SJSA1 (cell line): ENCODE measurements at regions not wholly inside any gene's neighbourhood (a gene's known extent, or its start where the extent isn't known, plus 50 kb on each side); places are given as distances from the start of the nearest gene placed in this dataset.
"Not testable (repeated sequence)": the region's sequence is repeated elsewhere in the genome, so short reads cannot be mapped to it uniquely, and the experiment has no call there.

Experiments used
- DNase-seq, 2 experiments: peaks; one replicate each; pipeline ENCODE4 v3.0.0-alpha.2; 2015 to 2020; ENCODE audit warnings: low spot score in 2 of 2, low read depth in 1 of 2
- H3K27ac ChIP-seq: fragments of 250-450 bp; sonication (Bioruptor Pico); 2 replicates; pipeline ENCODE4 v1.5.1; 2020; ENCODE audit warnings: mild to moderate bottlenecking, moderate library complexity
- H3K27me3 ChIP-seq: fragments of 250-450 bp; sonication (Bioruptor Pico); replicated peaks from 2 replicates; pipeline ENCODE4 v1.5.1; 2020; ENCODE audit warnings: mild to moderate bottlenecking, moderate library complexity
- H3K36me3 ChIP-seq: fragments of 250-450 bp; sonication (Bioruptor Pico); 2 replicates; pipeline ENCODE4 v1.5.1; 2020; ENCODE audit warnings: mild to moderate bottlenecking
- H3K4me1 ChIP-seq: fragments of 250-450 bp; sonication (Bioruptor Pico); replicated peaks from 2 replicates; pipeline ENCODE4 v1.6.1; 2021; ENCODE audit warnings: mild to moderate bottlenecking
- H3K4me3 ChIP-seq: fragments of 250-450 bp; sonication (Bioruptor Pico); 2 replicates; pipeline ENCODE4 v1.5.1; 2020; ENCODE audit warnings: mild to moderate bottlenecking
- H3K9me3 ChIP-seq: fragments of 250-450 bp; sonication (Bioruptor Pico); replicated peaks from 2 replicates; pipeline ENCODE4 v1.5.1; 2020; ENCODE audit warnings: mild to moderate bottlenecking

DNA sequence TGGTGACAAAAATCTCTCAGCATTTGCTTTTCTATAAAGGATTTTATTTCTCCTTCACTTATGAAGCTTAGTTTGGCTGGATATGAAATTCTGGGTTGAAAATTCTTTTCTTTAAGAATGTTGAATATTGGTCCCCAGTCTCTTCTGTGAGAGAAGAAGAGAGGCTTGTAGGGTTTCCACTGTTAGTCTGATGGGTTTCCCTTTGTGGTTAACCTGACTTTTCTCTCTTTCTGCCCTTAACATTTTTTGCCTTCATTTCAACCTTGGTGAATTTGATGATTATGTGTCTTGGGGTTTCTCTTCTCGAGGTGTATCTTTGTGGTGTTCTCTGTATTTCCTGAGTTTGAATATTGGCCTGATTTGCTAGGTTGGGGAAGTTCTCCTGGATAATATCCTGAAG, 116.9 kb upstream of the ZEB2 start:
- H3K9me3 ChIP-seq, H3K27ac ChIP-seq, DNase-seq: not testable (repeated sequence)

DNA sequence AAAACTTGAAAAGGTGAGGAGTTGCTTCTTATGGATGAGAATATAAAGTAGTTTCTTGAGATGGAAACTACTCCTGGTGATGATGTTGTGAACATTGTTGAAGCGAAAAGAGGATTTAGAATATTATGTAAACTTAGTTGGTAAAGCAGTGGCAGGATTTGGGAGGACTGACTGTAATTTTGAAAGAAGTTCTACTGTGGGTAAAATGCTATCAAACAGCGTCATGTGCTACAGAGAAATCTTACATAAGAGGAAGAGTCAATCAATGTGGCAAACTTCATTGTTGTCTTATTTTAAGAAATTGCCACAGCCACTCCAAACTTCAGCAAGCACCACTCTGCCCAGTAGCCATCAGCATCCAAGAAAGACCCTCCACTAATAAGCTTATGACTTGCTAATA, 112.9 kb upstream of the ZEB2 start:
- Histone ChIP-seq H3K4me3 (no peak overlapping the region), H3K27me3 (no peaks in the 10 kb centered on the region), H3K36me3 (no peaks in the 10 kb centered on the region), H3K9me3 (no peaks in the 10 kb centered on the region), H3K27ac (no peak overlapping the region), H3K4me1 (no peaks in the 10 kb centered on the region)
- DNase-seq = no peak

More for the DNA sequence above, 116.9 kb upstream of the ZEB2 start:
- H3K4me1 ChIP-seq, H3K27me3 ChIP-seq, H3K4me3 ChIP-seq, H3K36me3 ChIP-seq: not testable (repeated sequence)

DNA sequence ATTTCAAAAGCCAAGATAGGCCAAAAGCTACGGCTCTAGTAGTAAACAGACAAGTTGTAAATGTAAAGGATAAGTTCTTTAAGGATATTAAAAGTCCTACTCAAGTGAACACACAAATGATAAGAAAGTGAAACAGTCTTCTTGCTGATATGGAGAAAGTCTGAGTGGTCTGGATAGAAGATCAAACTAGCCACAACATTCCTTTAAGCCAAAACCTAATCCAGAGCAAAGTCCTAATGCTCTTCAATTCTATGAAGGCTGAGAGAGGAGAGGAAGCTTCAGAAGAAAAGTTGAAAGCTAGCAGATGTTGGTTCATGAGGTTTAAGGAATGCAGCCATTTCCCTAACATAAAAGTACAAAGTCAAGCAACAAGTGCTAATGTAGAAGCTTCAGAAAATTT, 111.7 kb upstream of the ZEB2 start:
- Histone ChIP-seq H3K27me3 (no peaks in the 10 kb centered on the region), H3K36me3 (no peaks in the 10 kb centered on the region), H3K9me3 (no peaks in the 10 kb centered on the region), H3K27ac (no peak overlapping the region), H3K4me1 (no peaks in the 10 kb centered on the region), H3K4me3 (no peak overlapping the region)
- DNase-seq = no peak

DNA sequence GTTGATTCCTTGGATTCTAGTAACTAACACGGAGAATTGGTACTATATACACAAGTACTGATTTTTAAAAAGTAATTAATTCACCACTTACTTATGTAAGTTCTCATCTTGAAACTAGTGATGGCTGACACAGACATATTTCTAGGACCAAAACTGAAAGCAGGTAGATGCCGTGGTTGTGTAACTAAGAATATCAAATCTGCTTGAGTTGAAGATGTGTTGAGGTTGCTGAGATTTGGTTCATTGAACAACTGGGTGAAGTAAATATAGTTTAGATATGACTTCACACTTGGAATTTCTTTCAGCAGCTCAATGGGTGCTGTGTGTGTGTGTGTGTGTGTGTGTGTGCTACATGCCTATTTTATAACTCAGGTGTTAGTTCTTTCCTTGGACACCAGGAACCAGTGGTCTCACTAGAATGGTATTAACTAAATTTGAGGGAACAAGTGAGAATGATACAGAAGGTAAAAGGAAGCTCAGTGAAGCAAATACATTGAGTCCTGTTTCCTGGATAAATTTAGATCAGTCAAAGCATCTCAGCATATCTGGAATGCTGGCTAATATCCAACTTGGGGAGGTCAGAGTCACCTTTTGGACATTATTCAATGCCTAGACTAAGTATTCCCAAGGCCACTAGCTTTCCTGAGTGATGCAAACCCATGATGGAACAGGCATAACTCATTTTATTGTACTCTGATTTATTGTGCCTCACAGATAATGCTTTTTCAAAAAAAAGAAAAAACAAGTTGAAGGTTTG, 110.7 kb upstream of the ZEB2 start:
- no peak for DNase-seq
- Histone ChIP-seq H3K27ac (no peak overlapping the region), H3K4me3 (no peak overlapping the region), H3K4me1 (no peaks in the 10 kb centered on the region), H3K27me3 (no peaks in the 10 kb centered on the region), H3K9me3 (no peaks in the 10 kb centered on the region), H3K36me3 (no peaks in the 10 kb centered on the region)

DNA sequence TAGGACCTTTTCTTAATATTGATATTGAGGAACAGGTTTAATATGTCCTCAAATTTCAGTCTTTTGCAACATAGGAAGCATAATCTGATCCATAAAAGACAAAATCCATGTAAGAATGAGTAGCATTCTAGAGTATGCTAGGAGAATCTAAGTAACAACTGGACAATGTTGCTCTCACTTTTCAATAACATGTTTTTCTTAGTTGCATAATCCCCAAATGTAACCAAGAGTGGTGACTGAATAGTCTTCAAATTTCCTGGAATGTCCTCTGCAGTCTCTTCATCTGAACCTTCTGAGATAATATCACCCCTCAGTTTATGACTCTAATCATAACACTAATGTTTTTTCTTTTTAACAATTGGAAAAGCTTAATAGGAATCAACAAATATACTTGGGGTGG, 110.0 kb upstream of the ZEB2 start:
- H3K36me3 ChIP-seq = no peaks in the 10 kb centered on the region
- DNase-seq = no peak
- H3K4me1 ChIP-seq = no peaks in the 10 kb centered on the region
- no peak overlapping the region for H3K27ac ChIP-seq
- no peak overlapping the region for H3K4me3 ChIP-seq
- H3K27me3 ChIP-seq = no peaks in the 10 kb centered on the region
- H3K9me3 ChIP-seq = no peaks in the 10 kb centered on the region

DNA sequence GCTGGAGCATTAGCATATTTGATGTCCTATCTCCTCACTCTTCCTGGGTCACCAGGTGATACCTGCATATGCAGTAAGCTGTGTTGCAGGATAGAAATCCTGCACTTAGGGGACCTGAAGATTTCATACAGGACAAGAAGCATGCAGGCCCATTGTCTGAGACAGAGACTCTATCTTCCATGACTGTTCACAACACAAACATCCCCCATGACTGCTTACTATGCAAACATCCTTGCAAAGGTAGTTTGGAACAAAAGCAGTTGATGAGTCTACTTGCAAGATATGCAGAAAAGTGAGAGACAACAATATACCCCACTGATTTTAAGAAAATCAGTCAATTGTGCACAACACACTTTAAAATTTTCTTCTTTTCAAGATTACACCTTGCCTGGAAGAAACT, 108.6 kb upstream of the ZEB2 start:
- Histone ChIP-seq H3K4me3 (no peak overlapping the region), H3K27ac (no peak overlapping the region), H3K36me3 (no peaks in the 10 kb centered on the region), H3K4me1 (no peaks in the 10 kb centered on the region), H3K9me3 (no peaks in the 10 kb centered on the region), H3K27me3 (no peaks in the 10 kb centered on the region)
- DNase-seq = no peak

DNA sequence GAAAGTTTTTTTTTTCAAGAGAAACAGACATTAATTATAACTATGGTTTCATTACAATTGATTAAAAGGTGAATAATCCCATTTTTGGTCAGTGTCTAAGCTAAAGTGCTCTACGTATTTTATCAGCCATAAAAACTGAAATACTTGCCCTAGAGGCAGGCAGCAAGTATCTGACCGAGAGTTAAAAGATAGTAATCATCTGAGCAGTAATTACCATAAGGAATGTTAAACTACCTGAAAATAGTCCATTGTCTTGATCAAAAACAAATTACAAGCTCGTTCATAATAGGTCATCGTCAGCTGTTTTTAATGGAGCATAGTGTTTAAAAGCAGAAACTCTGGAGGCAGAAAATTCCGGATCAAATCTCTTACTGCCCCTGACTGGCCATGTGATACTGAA, 105.7 kb upstream of the ZEB2 start:
- H3K27me3 ChIP-seq = no peaks in the 10 kb centered on the region; the same call in 1 of the 2 replicates
- no peak for DNase-seq
- H3K4me3 ChIP-seq = no peak overlapping the region
- H3K9me3 ChIP-seq = no peaks in the 10 kb centered on the region
- no peaks in the 10 kb centered on the region for H3K4me1 ChIP-seq
- H3K36me3 ChIP-seq = no peaks in the 10 kb centered on the region
- no peak overlapping the region for H3K27ac ChIP-seq

DNA sequence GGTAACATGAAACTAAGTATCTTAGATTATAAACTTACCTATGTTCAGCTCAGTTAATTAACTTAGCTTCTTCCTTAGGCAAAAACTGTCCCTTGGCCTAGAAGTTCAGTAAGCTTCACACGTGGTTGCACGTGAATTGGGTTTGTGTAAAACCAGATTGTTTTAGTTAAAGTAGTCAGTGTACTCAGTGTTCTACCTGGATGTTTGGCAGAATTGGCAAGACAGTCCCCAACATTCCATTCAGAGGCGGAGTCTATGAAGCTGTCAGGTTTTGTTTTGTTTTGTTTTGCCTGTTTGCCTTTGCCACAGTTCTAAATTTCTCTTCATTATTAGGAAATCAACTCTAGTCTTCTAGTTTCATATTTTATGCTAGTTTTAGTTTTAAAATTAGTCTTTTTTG, 105.3 kb upstream of the ZEB2 start:
- Histone ChIP-seq H3K4me3 (no peak overlapping the region), H3K27me3 (no peaks in the 10 kb centered on the region; the same call in 1 of the 2 replicates), H3K9me3 (no peaks in the 10 kb centered on the region), H3K36me3 (no peaks in the 10 kb centered on the region), H3K4me1 (no peaks in the 10 kb centered on the region), H3K27ac (no peak overlapping the region)
- DNase-seq = no peak

DNA sequence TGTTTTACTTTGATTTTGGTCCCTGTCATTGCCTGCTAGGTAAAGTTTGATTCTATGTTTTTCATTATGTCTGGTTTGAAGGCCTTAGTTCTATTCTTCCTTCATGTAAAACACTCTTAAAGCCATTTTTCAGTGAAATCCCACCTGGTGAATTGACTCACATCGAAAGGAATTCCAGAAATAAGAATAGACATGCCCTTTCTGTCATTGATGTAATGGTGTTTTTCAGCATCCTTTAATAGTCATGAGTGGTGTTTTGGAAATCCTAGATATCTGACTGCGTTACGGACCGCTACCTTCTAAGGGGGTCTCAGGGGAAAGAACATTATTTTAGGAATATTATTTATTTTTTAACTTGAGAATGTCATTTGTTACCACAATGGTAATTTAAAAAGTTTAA, 104.5 kb upstream of the ZEB2 start:
- H3K4me1 ChIP-seq = no peaks in the 10 kb centered on the region
- H3K27ac ChIP-seq = no peak overlapping the region
- no peaks in the 10 kb centered on the region for H3K36me3 ChIP-seq
- no peak for DNase-seq
- no peaks in the 10 kb centered on the region for H3K9me3 ChIP-seq
- no peaks in the 10 kb centered on the region; the same call in 1 of the 2 replicates for H3K27me3 ChIP-seq
- no peak overlapping the region for H3K4me3 ChIP-seq

DNA sequence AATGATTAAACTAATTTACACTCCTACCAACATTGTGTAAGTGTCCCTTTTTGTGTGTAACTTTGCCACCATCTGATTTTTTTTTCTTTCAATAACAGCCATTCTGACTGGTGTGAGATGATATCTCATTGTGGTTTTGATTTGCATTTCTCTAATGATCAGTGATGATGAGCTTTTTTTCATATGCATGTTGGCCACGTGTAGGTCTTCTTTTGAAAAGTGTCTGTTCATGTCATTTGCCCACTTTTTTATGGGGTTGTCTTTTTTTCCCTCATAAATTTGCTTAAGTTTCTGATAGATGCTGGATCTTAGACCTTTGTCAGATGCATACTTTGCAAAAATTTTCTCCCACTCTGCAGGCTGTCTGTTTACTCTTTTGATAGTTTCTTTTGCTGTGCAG, 102.5 kb upstream of the ZEB2 start:
- not testable (repeated sequence) for H3K4me3 ChIP-seq, DNase-seq, H3K36me3 ChIP-seq, H3K9me3 ChIP-seq, H3K4me1 ChIP-seq, H3K27ac ChIP-seq, H3K27me3 ChIP-seq

DNA sequence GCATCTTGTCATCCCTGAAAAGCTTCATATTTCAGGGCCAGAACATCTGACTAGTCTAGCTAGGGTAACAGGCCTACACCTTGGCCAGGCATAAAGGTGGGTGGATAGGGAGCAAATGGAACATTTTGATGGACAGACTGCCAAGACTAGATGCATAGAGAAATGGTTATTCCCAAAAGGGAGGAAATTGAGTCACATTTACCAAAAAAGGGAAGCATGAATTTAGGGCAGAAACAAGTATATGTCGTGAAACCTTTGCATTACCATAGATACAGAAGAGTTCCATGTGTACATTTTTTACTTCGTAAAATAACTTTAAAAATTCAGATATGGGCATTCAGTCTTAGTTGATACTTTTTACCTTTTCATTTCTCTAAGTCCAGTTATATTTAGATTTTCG, 101.3 kb upstream of the ZEB2 start:
- Histone ChIP-seq H3K27ac (no peak overlapping the region), H3K4me1 (no peaks in the 10 kb centered on the region), H3K9me3 (no peaks in the 10 kb centered on the region), H3K4me3 (no peak overlapping the region), H3K27me3 (no peaks in the 10 kb centered on the region; the same call in 1 of the 2 replicates), H3K36me3 (no peaks in the 10 kb centered on the region)
- DNase-seq = no peak

DNA sequence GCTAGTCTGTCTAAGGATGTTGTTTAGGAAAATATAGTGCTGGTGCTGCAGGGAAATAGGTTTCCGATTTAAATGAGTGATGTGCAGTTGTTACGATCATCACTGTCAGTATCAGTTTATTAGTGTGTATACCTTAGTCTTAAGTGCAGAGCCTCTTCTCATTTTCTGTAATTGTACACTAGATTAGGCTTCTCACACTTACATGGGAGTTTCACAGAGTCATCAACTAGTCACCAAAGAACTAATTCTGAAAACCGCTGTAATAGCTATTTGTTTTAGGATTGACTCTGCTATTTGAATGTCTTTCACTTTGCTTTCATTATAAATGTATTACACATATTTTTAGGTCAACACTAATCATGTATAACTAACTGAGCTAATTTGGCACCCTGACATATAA, 99.8 kb upstream of the ZEB2 start:
- Histone ChIP-seq H3K27me3 (no peaks in the 10 kb centered on the region; the same call in 1 of the 2 replicates), H3K27ac (no peak overlapping the region), H3K4me1 (no peaks in the 10 kb centered on the region; the same call in 1 of the 2 replicates), H3K36me3 (no peaks in the 10 kb centered on the region), H3K4me3 (no peak overlapping the region), H3K9me3 (no peaks in the 10 kb centered on the region)
- DNase-seq = no peak

DNA sequence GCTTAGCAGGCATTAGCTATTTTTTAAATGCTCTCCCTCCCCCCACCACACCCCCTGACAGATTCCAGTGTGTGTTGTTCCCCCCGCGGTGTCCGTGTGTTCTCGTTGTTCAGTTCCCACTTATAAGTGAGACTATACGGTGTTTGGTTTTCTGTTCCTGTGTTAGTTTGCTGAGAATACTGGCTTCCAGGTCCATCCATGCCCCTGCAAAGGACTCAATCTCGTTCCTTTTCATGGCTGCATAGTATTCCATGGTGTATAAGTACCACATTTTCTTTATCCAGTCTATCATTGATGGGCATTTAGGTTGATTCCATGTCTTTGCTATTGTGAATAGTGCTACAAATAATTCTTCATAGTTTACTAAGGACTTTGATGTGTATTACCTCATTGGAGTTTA, 97.3 kb upstream of the ZEB2 start:
- H3K27ac ChIP-seq, H3K4me3 ChIP-seq, H3K9me3 ChIP-seq, H3K4me1 ChIP-seq, H3K36me3 ChIP-seq, DNase-seq, H3K27me3 ChIP-seq: not testable (repeated sequence)

DNA sequence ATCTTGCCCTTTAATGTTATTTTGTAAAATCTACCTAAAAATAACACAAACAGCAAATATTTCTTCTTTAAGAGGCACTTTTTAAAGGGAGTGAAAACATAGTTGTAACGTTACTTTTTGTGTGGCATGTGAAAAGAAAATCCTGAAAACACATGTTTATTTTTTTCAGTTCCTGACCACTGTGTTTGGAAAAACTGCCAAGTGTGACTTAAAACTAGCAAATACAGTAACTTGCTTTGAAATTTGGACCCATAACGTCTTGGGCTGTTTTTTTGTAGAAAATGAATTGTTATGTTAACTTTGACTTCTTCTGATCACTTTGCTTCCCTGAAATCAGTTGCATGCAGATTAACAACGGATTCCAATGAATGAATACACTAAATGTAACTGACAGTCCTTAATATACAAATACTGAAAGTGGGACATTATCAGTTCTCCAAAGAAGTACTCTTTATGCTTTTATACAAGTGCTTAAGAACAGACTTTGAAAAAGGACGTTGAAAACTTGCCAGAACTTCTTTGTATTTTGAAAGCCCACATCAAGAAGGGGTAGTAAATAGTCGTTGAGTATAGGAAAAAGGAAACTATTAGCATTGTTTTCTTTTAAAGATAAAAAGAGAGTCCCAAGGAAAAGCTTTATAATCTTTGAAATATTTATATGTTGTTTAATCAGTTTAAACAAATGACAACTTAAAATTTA, 96.1 kb upstream of the ZEB2 start:
- Histone ChIP-seq H3K9me3 (no peaks in the 10 kb centered on the region), H3K4me1 (no peaks in the 10 kb centered on the region; the same call in 1 of the 2 replicates), H3K27ac (no peak overlapping the region), H3K36me3 (no peaks in the 10 kb centered on the region), H3K4me3 (no peak overlapping the region), H3K27me3 (no peaks in the 10 kb centered on the region)
- no peak for DNase-seq
